Dedifferentiated amniotic fluid mesenchymal stem cell (primary cell): ENCODE measurements at regions not wholly inside any gene's neighbourhood (a gene's known extent, or its start where the extent isn't known, plus 50 kb on each side); places are given as distances from the start of the nearest gene placed in this dataset.

Experiments used
- DNase-seq: peaks from one replicate; pipeline ENCODE4 v3.0.0-alpha.2; 2016; ENCODE audit errors: extremely low spot score

DNA sequence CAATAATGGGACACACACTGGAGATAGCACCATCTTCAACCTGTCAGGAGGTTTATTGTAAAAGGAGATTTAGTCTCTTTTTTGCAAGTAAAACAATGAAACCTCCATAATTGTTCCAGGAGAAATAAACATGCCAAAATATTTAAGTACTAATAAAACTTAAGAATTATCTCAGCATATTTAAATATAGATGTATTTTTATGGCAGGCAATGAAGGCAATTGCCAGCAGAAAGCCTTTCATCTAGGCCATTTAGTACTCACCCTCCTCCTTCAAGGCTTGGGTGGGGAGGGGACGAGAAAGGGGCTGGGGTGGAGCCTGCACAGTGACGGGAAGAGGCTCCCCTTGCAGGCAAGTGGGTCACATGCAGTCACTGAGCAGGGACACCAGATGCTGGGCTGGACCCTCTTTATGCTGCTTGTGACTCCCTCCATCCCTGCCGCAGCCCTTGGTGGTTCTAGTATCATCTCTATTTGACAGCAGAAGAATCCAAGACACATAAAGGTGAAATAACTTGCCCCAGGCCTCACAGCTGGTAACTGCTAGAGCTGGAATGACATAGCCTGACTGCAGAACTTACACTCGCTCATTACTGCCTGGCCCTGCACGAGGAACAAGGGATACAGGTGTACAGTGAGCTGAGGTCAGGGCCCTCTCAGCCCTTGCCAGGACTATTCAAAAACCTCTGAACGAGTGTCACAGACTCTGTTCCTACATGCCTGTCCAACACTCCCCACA, 449.5 kb upstream of the ZMIZ1 start:
- no peak for DNase-seq

DNA sequence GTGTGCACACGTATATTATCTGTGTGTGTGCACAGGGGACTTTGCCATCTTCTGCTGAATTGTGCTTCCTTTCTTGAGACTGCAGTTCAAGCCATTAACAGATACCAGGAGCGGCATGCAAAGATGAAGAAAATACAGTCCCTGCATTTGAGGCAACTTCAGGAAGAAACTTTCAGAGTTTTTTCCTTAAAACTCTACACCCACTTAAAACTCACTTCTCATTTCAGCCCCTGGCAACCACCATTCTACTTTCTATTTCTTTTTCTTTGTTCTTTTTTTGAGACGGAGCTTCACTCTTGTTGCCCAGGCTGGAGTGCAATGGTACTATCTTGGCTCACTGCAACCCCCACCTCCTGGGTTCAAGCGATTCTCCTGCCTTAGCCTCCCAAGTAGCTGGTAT, 448.9 kb upstream of the ZMIZ1 start:
- no peak for DNase-seq

DNA sequence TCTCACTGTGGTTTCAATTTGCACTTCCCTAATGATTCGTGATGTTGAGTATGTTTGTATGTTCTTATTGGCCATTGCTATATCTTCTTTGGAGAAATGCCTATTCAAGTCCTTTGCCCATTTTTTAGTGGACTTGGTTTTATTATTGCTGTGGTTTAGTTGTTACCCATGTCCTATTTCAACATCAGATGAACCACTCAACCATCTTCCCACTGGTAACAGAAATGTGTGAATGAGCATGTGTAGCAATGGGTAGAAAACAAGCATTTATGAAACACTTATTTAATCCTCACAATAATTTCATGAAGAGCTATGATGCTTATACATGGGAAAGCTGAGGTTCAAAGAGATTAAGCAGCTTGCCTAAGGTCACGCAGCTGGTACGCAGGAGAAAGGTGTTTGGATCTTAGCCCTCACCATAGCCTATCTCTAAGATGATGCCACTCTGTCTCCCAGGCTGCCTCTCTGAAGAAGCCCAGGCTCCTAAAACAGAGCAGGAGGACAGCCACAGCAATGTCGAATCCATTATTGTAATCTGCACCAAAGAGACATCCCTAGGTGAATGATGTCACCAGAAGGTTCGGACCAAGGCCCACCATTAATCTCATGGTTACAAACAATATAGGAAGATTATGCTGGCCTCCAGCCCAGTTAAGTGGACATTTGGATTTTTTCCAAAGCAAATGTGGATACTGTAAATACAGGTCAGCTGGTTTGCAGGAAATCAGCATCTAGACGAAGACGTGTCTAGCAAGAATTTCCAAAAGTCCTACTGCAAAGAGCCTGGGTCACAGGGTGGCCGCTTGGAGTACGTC, 447.6 kb upstream of the ZMIZ1 start:
- no peak for DNase-seq

DNA sequence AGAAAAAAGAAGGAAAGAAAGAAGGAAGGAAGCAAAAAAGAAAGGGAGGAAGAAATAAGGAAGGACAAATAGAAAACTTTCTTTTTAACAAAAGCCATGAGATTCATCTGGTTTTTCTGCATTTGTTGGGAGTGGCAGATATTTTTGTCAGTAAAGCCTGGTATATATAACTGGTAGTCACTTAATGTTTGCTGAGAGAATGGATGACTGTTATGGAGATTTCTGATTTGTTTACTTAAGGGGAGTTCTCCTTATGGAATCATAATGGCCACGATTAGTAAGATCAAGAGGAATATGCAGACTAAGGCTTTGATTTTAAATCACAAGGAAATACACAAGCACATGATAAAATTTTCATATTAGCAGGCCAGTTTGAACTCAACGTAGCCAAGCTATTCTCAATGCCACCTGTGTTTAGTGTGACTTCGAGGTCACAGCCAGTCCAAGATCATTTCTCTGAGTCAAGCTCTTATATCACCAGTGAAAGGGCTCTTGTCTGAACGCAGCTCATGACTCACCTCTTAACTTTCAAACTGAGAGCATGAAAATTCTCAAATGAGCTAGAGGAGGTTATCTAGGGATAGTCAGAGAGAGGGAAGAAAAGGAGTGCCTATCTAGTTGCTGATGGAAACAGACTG, 445.1 kb upstream of the ZMIZ1 start:
- peak; percentile 55 for DNase-seq

DNA sequence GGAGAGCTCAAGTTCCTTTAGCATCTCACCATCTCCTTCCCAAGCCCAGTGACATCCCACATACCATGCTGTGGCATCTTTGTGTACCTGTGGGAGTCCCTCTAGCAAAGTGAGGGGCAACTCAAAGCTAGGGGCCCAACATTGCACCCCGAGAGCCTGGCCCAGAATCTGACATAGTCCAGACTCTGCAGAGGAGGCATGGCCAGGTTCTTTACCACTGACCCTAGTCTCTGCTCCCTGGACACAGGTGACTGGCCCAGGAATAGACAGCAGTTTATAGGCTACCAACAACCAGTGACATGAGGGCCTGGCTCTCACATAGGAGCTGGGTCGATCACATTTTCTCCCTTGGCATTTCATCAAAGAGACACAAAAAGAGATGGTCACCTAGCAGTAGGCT, 444.0 kb upstream of the ZMIZ1 start:
- DNase-seq: no peak

DNA sequence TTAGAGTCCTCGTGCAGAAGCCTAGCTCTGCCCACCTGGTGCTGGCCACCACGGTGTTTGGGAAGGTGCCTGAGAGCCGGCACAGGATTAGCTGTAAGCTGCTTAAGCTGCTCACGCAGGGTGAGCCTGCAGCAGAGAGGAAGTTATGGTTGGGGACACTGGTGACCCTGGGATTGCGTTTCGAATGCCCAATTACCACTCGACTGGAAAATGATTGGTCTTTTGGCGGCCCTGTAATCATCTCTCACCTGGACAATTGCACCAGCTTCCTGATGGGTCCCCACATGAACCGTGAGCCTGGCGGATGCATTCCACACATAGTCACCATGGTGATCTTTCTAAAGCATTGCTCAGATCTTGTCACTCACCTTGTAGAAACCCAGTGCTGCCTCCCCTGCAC, 442.3 kb upstream of the ZMIZ1 start:
- DNase-seq: no peak

DNA sequence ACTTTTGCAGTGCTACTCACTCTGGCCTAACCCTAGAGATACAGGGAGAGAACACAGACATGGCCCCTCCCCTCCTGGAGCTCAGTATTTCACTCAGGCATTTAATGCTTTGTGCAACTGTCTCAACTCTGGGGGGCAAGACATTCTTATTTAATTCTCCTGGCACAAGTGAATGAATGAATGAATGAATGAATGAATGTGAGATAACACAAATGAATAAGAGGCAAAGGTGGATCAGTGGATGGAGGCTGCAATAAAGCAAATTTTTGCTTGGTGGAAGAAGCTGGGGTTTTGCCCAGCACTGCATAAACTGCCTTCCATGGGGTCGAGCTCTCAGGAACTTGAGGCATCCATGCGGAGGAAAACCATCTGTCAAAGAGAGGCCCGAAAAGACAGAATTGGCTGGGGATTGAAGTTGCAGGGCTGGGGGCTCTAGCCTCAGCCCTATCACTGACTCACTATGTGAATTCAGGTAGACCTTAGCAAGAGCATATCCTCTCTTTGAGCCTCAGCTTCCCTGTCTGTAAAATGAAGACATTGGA, 441.4 kb upstream of the ZMIZ1 start:
- no peak for DNase-seq

DNA sequence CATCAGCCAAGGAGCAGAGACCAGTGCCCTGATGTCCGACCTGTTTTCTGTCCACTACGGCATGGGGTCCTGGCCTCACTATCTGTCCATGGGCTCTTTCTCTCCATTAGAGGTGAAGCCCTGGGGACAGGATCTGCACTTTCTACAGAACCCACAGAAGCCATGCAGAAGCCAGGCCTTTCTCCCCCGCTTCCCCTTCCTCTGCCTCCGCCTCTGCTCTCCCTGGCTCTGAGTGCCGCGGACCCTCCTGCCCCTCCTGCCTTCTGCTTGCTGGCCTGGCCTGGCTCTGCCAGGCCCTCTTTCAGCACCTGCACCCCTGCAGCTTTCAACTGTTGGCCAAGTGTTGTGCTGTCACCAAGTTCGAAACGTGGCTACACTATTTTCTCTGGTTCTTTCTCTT, 439.8 kb upstream of the ZMIZ1 start:
- no peak for DNase-seq

DNA sequence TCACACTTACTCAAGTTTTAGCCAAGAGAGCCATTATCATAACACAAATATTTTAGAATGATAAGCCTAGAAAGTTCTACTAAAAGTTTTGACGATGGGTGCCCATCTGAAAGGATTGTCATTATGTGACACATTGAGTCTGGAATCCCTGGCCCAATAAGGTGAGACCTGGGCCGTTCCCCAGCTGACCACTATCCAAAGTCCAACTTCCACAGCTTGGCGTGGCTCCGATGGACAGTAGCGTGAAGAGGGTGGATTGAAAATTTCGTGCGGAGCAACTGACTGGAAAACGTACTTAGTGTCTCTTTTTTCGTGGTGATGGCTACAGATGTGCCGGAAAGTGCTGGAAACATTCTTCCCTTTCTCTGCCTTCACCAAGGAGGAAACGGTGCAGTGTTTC, 439.0 kb upstream of the ZMIZ1 start:
- DNase-seq: no peak

DNA sequence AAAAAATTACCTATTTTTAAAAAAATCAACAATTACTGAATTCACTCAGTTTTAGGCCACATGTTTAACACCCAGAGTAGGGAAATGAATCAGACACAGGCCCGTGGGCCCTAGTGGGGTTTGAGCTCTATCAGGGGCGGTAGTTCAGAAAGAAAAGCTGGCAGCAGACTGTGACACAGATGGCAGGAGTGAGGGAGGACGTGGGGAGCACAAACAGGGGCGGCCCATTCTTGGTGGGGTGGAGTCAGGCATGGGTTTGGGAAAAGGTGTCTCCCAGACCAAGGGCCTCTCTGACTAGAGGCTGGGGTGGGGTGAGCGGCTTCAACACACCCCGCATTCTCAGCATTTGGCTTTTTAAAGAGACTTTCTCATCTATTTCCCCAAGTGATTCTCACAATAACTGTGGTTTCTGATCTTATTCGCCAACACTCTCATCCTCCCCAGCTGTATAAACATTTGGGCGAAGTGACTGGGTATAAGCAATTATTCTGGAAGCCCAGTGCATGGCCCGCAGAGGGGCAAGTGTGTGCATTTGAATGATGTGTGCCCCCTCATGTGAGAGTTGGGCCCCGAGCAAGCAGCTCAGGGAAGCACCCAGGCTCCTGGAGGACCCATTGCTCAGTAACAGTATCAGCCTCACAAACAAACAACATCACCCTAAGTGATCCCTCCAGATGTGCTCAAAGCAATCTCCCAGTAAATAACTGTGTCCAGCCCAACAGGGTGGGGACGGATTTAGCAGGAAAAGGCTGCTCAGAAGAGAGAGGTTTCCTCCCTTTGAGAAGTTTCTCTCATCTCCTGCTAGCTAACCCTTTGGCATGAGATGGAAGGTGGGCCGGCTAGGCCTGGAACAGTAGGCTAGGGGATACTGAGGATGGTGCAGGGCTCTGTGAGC, 437.6 kb upstream of the ZMIZ1 start:
- no peak for DNase-seq

DNA sequence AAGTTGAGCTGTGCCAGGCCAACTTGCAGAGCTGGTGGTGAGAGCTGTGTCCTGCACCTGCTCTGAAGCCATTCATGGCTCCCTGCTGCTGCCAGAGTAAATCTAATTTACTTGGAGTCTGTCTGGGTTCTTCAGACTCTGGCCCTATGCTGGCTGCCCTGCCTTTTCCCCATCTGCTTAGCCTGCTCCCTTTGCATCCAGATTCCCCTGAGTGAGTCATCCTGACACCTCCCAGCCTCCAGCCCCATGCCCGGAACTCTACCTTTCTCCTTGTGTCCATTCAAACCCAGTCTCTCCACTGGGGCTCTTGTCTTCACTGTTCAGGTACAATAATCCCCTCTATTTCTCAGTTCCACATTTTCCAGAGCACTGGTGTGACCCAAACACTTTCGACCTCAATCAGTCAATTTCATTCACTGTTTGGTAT, 434.4 kb upstream of the ZMIZ1 start:
- no peak for DNase-seq

DNA sequence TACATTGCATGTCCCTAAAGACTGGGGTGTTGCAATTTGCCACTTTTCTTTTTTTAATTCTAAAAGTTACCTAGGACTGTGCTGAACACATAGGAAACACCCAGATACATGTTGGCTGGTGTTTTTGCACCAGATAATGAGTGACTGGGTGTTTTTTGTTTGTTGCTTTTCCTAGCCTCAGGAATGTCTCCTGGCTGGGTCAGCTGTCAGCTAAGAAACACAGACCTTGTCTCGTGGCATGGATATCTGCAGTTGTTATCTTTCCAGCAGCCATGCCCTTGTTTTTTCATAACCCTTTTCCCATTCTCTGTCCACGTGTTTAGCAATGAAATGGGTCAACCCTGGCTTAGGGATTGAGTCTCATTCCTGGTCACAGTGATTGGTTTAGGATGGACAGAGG, 433.9 kb upstream of the ZMIZ1 start:
- no peak for DNase-seq

DNA sequence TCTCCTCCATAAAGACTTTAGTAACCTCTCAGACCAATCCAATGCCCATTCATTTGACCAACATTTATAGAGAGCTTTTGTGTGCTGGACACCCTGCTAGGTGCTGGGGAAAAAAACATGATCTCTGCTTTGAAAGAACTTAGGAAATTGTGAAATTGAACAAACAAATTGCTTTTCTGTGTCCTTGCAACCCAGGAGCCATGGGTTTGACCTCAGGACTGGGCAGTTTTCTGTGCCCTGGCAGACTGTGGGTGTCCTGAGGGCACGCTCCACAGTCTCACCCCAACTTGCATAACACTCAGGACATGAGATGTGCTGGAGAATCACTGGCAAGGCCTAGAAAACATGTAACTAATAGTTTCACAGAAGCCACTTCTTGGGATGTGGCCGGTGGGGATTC, 429.1 kb upstream of the ZMIZ1 start:
- no peak for DNase-seq

DNA sequence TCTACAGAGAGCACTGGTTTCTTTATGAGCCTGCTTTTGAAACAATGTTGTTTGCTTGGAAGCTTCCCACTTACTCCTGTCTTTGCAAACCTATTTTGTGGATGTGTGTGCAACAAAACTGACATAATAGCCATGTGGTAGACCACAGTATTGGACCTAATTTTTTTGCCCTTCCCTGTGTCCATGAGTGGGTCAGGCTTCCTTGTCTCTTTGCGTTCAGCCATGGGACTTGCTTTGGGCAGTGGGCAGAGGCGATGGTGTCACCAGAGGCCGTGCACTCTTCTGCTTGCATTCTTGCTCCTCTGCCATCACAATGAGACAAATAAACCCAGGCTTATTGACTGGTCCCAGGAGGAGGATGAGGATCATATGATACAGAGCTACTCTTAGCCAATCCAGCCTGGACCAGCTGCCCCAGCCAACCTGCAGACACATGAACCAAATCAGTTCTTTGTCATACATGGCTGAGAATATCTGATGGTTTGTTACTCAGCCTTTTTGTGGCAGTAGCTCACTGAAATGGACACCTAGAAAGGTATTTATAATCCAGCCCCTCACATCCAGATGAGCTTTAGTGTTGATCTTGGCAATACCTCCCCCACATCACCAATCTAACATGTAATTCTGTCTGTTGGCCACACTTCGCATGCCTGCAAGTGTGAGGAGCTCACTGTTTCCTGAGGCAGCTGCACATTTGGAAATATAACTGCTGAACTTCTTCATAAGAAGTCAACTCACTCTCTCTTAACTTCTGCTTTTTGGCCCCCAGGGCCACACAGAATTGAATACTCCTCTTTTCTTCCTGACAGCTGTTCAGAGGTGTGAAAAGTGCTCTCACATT, 427.8 kb upstream of the ZMIZ1 start:
- DNase-seq: no peak

DNA sequence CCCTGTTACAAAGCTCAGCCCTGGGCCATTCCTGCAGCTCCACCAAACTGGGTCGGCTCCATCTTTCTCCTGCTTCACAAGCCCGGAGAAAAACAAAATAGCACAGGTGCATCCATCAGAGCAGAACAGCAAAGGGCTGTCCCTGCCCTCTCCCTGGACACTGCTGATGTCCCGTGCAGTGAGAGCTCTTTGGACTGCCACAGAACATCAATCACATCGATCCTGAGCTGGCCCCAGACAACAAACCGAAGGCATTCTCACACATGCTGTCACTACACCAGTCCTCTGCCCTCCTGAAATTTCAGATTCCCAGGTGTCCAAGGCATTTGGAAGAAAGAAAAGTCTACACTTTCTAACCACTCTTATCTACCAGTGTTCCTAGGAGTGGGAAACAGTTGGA, 427.1 kb upstream of the ZMIZ1 start:
- DNase-seq: no peak

DNA sequence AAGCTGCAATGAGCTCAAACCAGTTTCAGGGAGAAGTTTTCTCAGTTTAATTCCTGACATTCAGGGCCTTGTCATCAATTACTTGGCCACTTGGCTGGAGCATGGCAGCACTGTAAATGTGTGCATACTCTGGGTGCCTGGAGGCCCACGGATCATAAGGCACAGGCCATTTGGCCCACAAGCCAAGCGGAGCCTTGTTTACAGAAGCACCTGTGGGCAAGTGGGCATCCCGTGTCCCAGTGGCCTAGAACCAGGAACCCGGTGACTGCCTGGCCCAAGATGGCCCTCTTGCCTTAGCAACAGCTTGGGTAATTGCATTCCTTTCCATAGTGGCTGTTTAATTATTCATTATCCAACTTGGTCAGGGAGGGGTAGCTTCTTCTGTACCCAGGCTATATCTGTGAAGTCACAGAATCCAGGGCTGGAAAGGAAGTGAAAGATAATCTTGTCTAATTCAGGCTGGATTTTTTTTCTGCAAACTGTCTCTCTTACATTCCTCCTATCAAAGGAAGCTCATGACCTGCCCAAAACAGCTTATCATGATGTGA, 426.4 kb upstream of the ZMIZ1 start:
- no peak for DNase-seq

DNA sequence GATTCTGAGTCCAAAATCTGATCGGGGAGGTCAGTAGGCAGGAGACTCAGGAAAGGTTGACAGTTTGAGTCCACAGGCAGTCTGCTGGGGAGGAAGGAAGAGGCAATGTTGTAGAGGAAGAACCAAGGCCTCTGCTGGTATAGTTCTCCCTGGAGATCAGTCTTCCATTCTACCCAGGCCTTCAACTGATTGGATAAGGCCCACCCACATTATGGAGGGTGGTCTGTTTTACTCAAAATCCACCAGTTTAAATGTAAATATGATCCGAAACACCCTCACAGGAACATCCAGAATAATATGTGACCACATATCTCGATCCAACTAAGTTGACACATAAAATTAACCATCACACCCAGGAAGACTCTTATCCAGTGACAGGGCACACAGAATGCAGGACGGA, 425.3 kb upstream of the ZMIZ1 start:
- no peak for DNase-seq

DNA sequence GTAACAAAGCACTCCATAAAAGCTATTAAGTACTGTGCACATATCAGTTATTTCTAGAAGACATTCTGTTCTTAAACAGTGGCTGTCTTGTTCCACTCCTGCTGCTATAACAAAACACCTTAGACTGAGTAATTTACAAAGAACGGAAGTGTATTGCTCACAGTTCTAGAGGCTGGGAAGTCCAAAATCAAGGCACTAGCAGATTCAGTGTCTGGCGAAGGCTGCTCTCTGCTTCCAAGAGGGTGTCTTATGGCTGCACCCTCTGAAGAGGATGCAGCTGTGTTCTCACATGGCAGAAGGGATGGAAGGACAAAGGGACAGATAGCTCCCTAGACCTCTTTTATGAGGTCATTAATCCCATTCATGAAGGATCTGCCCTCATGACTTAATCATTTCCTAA, 424.2 kb upstream of the ZMIZ1 start:
- DNase-seq: no peak

DNA sequence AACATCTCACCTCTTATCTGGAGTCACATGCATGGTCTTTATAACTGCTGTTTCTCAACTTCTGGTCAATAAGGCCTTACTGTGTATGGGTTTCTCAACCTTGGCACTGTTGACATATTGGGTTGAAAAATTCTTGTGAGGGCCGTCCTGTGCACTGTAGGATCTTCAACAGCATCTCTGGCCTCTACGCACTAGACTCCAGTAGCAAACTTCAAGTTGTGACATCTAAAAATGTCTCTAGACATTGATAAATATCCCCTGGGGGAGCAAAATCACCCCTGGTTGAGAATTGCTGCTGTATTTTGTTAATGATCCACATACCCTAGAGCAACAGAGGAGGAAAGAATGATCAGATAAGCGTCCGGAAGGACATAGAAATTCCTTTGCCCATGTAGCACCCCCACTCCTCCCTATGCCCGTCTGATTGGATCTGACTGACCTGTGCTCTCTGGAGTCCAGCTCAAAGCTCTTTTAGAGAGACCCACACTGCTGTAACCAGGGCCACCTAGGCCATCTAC, 423.5 kb upstream of the ZMIZ1 start:
- no peak for DNase-seq

DNA sequence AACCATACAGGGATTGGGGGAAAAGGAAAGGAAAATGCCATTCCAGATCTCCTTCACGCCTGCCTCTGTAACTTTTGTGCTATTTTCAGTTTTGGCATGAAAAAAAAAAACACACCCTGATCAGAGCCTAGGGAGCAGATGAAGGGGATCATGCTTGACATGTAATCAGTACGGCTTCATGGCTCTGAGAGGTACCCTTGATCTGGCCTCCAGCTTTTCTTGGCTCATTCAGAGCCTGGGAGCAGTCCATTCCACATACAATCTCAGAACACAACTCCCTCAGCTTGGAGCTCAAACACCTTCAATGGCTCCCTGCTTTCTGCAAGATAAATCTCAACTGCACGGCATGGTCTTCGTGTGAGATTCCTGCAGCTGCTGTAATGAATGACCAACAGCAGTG, 422.8 kb upstream of the ZMIZ1 start:
- no peak for DNase-seq
